HG02642 (cell line): ENCODE measurements at regions not wholly inside any gene's neighbourhood (a gene's known extent, or its start where the extent isn't known, plus 50 kb on each side); places are given as distances from the start of the nearest gene placed in this dataset.
"Not testable (repeated sequence)": the region's sequence is repeated elsewhere in the genome, so short reads cannot be mapped to it uniquely, and the experiment has no call there.

Experiments
- ATAC-seq: cut with Tn5 transposase; IDR thresholded peaks from one replicate; pipeline ENCODE4 v1.9.1; 2021; ENCODE audit warnings: mild to moderate bottlenecking; ENCODE audit not compliant: unreplicated experiment, poor library complexity

- no peak for ATAC-seq
These were observed 309.7 kb downstream of the RAD51AP2 start for GRCh38 chr2:17208511-17208910.

- ATAC-seq, result no peak
These were observed 311.5 kb downstream of the RAD51AP2 start for GRCh38 chr2:17206771-17207170.

- ATAC-seq, result not testable (repeated sequence)
These were observed 314.0 kb downstream of the RAD51AP2 start for GRCh38 chr2:17204214-17204613.

DNA sequence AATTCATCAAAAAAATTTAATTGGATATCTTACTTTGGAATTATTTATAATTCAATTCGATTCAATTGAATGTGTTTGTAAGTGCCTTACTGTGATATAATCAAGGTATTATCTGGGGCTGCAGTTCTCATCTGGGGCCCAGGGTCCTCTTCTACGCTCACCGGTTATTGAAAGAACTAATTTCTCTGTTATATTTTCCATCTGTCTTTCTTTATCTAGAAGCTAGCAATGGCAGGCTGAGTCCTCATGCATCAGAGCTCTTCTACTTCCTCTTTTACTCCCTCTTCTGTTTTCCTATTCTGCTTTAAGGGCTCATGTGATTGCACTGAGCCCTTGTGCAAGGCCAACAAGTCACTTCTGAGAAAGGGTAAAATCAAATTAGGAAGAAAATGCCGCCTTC is 315.6 kb downstream of the RAD51AP2 start:
- peak; percentile 91 for ATAC-seq

DNA sequence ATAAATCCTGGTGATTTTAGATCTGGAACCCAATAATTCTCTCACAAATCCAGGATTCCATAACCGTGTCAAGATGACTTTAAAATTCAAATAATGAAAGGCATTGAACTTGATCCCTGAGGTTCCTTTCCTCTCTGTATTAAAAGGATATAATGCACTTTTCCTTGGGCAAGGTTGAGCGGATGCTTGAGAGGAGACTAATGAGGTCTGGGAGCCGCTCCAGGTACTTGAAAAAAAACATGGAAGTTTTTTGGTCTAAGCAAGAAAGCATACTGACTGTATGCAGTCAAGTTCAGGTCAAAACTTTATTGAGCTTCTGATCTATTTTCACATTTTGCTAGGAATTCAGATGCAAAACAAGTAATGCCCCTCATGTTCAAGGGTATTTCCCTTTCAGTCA is 318.5 kb downstream of the RAD51AP2 start:
- ATAC-seq, result no peak

GRCh38 chr2:17196380-17196779 is 321.9 kb downstream of the RAD51AP2 start:
- no peak for ATAC-seq

- ATAC-seq, result no peak
These were observed 323.2 kb downstream of the RAD51AP2 start for GRCh38 chr2:17195016-17195415.

- ATAC-seq, result no peak
These were observed 324.2 kb downstream of the RAD51AP2 start for GRCh38 chr2:17194083-17194482.

- ATAC-seq, result not testable (repeated sequence)
These were observed 324.8 kb downstream of the RAD51AP2 start for GRCh38 chr2:17193433-17193890.

DNA sequence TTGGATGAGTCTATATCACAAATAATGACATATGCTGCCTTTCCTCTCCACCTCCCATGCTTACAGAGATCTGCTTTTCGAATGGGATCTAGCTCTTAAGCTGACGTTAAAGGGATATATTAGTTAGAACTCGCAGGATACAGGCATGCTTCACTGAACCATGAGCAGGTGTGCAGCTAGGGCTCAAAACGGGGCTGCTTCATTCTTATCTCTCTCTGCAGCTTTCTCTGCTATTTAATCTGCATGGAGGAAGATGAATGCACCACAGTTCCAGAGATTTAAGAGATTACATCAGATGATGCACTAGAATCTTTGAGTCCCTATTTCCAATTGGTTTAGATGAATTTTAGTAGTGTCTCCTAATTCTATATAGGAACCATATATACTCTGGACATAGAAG is 327.0 kb downstream of the RAD51AP2 start:
- ATAC-seq, result no peak

- ATAC-seq, result no peak
These were observed 327.7 kb downstream of the RAD51AP2 start for GRCh38 chr2:17190527-17190926.

- no peak for ATAC-seq
These were observed 329.5 kb downstream of the RAD51AP2 start for GRCh38 chr2:17188721-17189120.

DNA sequence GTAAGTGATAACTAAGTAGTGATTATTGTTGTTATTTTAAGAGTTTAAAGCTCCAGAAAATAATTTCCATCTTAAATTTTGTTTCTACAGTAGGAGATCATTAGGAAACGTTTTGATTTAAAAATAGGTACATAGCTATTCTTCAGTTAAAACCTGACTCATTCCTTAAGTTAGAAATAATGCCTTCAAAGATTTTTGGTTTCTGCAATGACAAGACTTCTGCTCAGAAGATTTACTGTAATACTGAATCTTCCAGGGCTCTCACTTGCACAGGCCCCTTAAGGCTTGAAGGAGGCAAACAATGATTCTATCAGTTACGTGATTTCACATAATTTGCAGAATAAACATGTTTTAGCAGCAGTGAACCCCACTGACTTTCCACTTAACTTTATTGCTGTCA is 333.7 kb downstream of the RAD51AP2 start:
- no peak for ATAC-seq

DNA sequence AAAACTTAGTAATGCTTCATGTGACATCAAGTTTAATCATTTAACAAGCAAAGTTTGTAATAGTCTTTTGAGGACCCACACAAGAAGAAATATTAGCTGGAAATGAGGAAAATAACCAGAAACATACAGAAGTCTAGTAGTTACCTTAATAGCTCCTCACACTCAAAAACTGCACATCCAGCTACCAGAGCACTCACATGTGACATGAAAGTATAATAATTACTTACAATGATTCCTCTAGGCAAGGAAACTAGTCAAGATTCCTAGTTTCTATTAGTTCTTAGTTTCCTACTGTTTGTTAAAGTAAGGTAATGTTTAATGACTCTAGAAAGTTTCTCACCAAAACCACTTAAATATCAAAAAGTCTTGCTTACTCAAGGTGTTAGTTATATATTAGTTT is 335.8 kb downstream of the RAD51AP2 start:
- ATAC-seq, result no peak

- ATAC-seq, result no peak
These were observed 337.0 kb downstream of the RAD51AP2 start for GRCh38 chr2:17181051-17181752.

GRCh38 chr2:17179145-17179808 is 339.0 kb downstream of the RAD51AP2 start:
- no peak for ATAC-seq

DNA sequence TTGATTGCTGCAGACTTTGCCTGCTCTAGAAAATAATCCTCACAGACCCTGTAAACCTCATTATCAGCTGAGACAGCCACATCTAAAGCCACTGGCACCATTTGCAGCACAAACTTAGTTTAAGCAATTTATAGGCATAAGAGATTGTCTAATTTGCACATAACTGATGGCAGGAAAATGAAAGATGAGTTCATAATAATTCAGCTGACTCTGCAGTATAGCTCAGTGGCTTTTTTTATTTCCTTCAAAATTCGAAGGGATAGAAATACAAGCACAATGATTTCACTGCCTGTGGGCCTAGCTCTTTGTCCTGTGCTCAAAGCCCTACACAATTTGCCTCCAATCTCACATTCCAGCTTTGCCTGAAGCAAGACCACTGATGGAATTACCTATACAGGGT is 341.2 kb downstream of the RAD51AP2 start:
- no peak for ATAC-seq

GRCh38 chr2:17171446-17172049 is 346.7 kb downstream of the RAD51AP2 start:
- peak; percentile 86 for ATAC-seq

GRCh38 chr2:17166506-17166905 is 351.7 kb downstream of the RAD51AP2 start:
- ATAC-seq, result no peak

- no peak for ATAC-seq
These were observed 353.7 kb downstream of the RAD51AP2 start for GRCh38 chr2:17164550-17164949.

DNA sequence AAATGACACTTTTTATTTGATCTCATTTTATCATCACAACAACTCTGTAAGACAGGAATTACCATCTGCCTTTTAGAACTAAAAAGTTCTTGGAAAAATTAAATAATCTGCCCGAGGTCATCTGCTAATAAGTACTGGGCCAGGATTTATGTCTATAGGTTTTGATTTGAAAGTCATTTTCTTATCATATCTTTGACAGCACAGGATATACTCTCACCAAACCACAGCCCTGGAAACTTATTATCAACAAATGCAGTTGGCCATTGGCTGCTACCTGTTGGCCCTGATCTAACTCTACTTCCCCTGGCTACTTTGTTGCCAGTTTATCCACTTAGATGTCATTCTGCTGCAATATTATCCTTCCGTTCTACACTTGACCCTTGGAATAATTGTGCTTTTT is 354.6 kb downstream of the RAD51AP2 start:
- no peak for ATAC-seq

DNA sequence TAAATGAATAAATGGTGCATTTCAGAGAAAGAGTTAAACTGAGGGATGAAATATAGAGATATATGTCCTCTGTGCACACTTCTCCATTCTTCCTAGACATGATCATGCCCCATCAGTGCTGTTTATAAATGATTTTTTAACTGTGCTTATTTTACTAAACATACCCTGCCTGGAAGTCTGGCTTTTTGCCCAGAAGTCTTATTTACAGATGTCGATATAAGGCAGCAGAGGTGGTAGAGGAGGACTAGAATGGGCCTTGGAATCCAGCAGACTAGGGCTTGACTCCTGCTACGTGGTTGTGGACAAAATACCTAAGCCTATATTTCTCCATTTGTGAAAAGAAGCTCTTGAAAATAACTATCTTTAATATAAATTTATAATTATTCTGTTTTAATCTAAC is 355.5 kb downstream of the RAD51AP2 start:
- ATAC-seq, result no peak
